ENCODE measurements at regions not wholly inside any gene's neighbourhood (a gene's known extent, or its start where the extent isn't known, plus 50 kb on each side); places are given as distances from the start of the nearest gene placed in this dataset.

GRCh38 chr1:244339073-244339692 lies 112.5 kb downstream of the ADSS2 start:
- intact Hi-C loops (cut with micrococcal nuclease) = loop anchor here (2.0 kb wide), 1 partner anchor 16 kb away; no protein-coding TSS in a partner anchor

GRCh38 chr1:244339776-244340175 lies 111.9 kb downstream of the ADSS2 start:
- intact Hi-C loops (cut with micrococcal nuclease) = loop anchor here (2.0 kb wide), 1 partner anchor 17 kb away; no protein-coding TSS in a partner anchor

DNA sequence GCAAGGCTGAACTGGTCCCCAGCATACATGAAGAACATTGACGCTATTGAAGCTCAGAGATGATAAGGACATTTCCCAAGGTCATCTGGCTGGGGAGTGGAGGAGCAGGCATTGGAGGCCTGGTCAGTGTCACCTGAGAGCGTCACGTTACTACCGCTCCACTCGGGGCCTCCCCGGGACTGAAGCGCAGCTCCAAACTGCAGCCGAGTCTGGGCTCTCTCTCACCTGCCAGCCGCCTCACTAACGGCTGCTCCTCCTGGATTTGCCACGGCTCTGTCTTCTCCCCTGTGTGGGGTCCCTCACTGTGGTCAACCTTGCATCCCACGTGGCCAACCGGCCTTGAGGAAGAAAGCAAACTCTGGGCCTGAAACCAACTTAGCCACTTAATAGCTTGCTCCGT lies 111.3 kb downstream of the ADSS2 start:
- intact Hi-C loops (cut with micrococcal nuclease) = no loop called here

DNA sequence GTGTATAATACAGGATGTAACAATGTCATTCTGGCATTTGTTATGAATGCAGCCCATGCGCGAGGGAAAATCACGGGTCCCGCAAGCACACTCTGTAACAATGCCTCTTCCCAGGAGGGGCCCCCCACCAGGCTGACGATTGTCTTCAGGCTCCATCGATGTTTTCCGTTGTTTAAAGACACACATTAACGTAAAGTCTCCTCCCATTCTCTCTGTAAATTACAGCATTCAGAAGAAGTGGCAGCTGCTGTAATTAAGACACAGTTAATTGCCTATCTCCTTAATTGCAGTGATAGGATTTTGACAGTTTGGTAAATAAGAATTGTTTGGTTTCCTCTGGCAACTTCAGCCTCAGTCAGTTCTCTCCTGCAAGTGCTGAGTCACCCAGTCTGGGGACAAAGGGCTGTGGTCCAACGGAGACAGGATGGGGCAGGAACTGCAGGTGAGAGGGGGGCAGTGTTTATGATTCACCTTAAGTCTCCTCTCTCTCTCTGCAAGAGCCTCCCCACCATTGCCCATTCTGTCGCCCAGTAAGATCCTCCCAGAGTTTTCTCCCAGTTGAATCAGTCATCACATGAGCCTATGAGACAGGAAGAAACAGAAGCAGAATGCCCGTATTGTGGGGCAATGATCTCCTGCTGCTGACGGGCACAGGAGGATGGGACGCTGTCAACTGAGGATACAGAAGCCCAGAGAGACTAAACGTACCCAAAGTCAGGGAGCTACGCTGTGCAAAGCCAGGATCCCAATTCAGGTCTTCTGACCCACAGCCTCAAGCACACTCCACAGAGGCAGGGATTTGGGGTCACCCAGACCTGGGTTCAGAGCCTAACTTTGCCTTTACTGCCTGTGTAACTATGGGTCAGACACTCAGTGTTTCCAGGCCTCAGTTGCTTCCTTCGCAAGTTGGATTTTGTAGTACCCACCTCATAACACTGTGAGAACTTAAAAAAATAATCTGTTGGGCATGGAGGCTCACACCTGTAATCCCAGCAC lies 110.0 kb downstream of the ADSS2 start:
- intact Hi-C loops (cut with micrococcal nuclease) = no loop called here

GRCh38 chr1:244344001-244344400 lies 107.7 kb downstream of the ADSS2 start:
- intact Hi-C loops (cut with micrococcal nuclease) = no loop called here

- intact Hi-C loops (cut with micrococcal nuclease) = no loop called here
Observed at GRCh38 chr1:244346972-244347618, 104.6 kb downstream of the ADSS2 start.

DNA sequence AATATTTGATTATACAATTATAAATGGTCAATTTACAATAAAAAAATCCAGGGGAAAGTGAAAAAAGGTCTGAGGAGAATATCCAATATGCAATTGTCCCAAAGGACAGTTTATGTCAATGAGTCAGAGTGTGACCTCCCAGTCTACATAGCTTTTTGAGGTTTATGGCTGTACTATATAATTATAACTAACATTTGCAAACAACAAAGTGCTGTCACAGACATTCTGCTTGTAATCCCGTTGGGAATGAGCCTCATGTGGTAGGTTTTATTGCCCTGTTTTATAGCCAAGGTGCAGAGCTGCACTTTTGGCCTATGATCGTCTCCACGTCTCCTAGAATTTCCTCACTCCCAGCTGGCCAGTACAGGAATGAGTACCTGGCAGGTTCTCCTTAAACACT lies 103.8 kb downstream of the ADSS2 start:
- intact Hi-C loops (cut with micrococcal nuclease) = no loop called here

DNA sequence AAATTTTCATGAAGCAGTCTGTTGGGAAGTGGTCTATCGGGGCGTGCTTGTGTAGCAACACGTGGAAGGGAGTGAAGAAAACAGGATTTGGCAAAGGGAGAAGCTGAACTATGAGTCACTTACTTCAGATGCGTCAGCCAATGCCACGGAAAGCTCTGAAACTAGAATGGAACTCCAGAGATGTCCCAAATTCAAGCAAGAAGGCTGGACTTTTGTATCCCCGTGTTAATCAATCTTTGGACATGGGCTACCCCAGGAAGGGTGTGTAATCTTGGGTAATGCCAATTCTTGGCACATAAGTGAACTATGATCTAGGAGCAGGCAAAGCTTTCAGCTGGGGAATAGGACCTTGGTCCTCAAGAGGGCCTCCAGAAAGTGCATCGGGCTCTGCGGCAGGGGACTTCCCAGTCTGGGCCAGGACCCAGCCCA lies 102.6 kb downstream of the ADSS2 start:
- intact Hi-C loops (cut with micrococcal nuclease) = no loop called here

DNA sequence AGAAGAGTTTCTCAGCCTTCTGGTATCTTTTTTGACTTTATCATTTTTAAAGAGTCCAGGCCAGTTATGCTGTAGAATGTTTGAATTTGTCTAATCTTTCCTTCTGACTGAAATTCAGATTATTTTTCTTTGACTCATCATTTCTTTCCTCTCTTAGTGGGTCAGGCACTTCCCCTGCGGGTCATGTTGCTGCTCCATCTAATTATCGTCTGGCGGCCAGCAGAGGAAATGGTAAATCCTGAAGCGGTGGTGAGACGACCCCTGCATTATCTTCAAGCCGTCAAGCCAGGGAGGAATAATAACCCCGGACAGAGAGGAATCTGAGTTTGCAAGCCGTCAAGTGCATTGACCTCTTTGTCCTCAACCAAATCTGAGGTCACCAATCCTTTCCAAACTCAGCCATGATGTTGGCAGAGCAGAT lies 102.1 kb downstream of the ADSS2 start:
- intact Hi-C loops (cut with micrococcal nuclease) = no loop called here

DNA sequence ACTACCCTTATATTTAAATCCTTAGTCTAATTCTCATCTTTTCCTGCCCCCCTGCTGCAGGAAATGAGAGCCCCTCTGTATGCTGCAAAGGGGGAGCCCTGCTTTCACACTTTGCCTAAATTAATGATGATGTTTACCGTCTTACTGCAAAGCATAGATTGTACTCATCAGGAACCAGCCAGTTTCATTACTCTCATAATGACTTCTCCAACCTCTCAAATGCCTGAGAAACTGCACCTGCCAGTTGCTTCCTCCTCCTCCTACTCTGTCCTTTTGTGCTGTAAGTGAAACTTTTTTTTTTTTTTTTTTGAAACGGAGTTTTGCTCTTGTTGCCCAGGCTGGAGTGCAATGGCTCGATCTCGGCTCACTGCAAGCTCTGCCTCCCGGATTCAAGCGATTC lies 101.7 kb downstream of the ADSS2 start:
- intact Hi-C loops (cut with micrococcal nuclease) = no loop called here

- intact Hi-C loops (cut with micrococcal nuclease) = no loop called here
Observed at GRCh38 chr1:244352156-244352830, 99.4 kb downstream of the ADSS2 start.

- intact Hi-C loops (cut with micrococcal nuclease) = no loop called here
Observed at GRCh38 chr1:244353551-244354091, 98.1 kb downstream of the ADSS2 start.

GRCh38 chr1:244354810-244355278 lies 96.9 kb downstream of the ADSS2 start:
- intact Hi-C loops (cut with micrococcal nuclease) = no loop called here

- intact Hi-C loops (cut with micrococcal nuclease) = no loop called here
Observed at GRCh38 chr1:244356376-244356775, 95.3 kb downstream of the ADSS2 start.
